KMS-11 (cell line): ENCODE measurements at regions not wholly inside any gene's neighbourhood (a gene's known extent, or its start where the extent isn't known, plus 50 kb on each side); places are given as distances from the start of the nearest gene placed in this dataset.

ENCODE experiments used
- H2AFZ ChIP-seq: fragments of 200-600 bp; sonication (generic); 2 replicates; pipeline ENCODE4 v1.6.1; 2016; ENCODE audit warnings: antibody characterized with exemption, mixed run types, low read depth
- H3K27ac ChIP-seq: fragments of 200-600 bp; sonication (generic); 2 replicates; pipeline ENCODE4 v1.6.1; 2016; ENCODE audit warnings: mild to moderate bottlenecking, mixed run types
- H3K27me3 ChIP-seq: fragments of 200-600 bp; sonication (generic); 2 replicates; pipeline ENCODE4 v1.6.1; 2017; ENCODE audit warnings: mild to moderate bottlenecking, low read depth, mixed run types, moderate library complexity; ENCODE audit not compliant: insufficient read depth
- H3K36me3 ChIP-seq: fragments of 200-600 bp; sonication (generic); 2 replicates; pipeline ENCODE4 v1.6.1; 2017; ENCODE audit warnings: mild to moderate bottlenecking, mixed run types; ENCODE audit not compliant: insufficient read depth
- H3K4me1 ChIP-seq: fragments of 200-600 bp; sonication (generic); 2 replicates; pipeline ENCODE4 v1.6.1; 2016; ENCODE audit warnings: mild to moderate bottlenecking, low read depth, mixed run types; ENCODE audit not compliant: poor library complexity, severe bottlenecking
- H3K4me2 ChIP-seq: fragments of 200-600 bp; sonication (generic); 2 replicates; pipeline ENCODE4 v1.7.0; 2016; ENCODE audit warnings: mild to moderate bottlenecking, mixed run types
- H3K4me3 ChIP-seq: fragments of 200-600 bp; sonication (generic); IDR thresholded peaks from 2 replicates; pipeline ENCODE4 v1.6.1; 2017; ENCODE audit warnings: low read depth, low read length, mixed read lengths; ENCODE audit not compliant: insufficient read depth
- H3K79me2 ChIP-seq: fragments of 200-600 bp; sonication (generic); 2 replicates; pipeline ENCODE4 v1.6.1; 2016; ENCODE audit warnings: low read depth, mixed run types; ENCODE audit not compliant: insufficient read depth
- H3K9ac ChIP-seq: fragments of 200-600 bp; sonication (generic); 2 replicates; pipeline ENCODE4 v1.6.1; 2016; ENCODE audit warnings: mild to moderate bottlenecking, mixed run types
- H4K20me1 ChIP-seq: fragments of 200-600 bp; sonication (generic); 2 replicates; pipeline ENCODE4 v1.6.1; 2016; ENCODE audit warnings: mild to moderate bottlenecking, mixed run types; ENCODE audit not compliant: insufficient read depth
- TF ChIP-seq, protein P1 (sequence below): fragments of 200-600 bp; sonication (generic); conservative IDR thresholded peaks from 2 replicates; pipeline ENCODE4 v1.6.1; 2017; ENCODE audit warnings: low read depth, mild to moderate bottlenecking, antibody characterized with exemption, low read length, moderate library complexity, mixed read lengths

DNA sequence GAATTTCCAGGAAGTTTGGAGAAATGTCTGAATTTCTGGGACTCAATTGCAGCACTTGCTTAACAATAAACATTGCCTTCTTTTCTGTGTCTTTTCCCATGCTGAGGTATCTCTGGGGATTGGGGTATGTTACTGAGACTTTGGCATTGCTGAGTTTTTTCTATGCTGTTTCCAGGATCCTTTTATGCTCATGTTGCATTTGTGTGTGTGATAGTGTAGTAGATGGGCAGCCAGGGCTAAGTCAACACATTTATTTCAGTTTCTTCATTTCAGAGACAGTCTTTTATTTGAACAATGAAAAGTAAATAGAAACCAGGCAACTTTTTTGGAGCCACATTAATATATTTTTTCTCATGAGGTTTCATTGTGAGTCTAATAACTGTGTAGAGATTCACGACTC is 1160.3 kb upstream of the TMEM132C start:
- H3K4me1 ChIP-seq = no peaks in the 10 kb centered on the region
- no peak overlapping the region for H3K9ac ChIP-seq
- H3K79me2 ChIP-seq = no peaks in the 10 kb centered on the region
- H2AFZ ChIP-seq = no peak overlapping the region
- TF ChIP-seq, protein P1, sequence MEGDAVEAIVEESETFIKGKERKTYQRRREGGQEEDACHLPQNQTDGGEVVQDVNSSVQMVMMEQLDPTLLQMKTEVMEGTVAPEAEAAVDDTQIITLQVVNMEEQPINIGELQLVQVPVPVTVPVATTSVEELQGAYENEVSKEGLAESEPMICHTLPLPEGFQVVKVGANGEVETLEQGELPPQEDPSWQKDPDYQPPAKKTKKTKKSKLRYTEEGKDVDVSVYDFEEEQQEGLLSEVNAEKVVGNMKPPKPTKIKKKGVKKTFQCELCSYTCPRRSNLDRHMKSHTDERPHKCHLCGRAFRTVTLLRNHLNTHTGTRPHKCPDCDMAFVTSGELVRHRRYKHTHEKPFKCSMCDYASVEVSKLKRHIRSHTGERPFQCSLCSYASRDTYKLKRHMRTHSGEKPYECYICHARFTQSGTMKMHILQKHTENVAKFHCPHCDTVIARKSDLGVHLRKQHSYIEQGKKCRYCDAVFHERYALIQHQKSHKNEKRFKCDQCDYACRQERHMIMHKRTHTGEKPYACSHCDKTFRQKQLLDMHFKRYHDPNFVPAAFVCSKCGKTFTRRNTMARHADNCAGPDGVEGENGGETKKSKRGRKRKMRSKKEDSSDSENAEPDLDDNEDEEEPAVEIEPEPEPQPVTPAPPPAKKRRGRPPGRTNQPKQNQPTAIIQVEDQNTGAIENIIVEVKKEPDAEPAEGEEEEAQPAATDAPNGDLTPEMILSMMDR = no peak
- no peak overlapping the region for H3K4me2 ChIP-seq
- H3K27ac ChIP-seq = no peak overlapping the region
- H3K4me3 ChIP-seq = no peak overlapping the region
- no peaks in the 10 kb centered on the region for H3K27me3 ChIP-seq
- no peaks in the 10 kb centered on the region for H3K36me3 ChIP-seq
- H4K20me1 ChIP-seq = no peaks in the 10 kb centered on the region

GRCh38 chr12:127107744-127108143 is 1159.2 kb upstream of the TMEM132C start:
- Histone ChIP-seq H3K4me1 (no peaks in the 10 kb centered on the region), H4K20me1 (no peaks in the 10 kb centered on the region), H3K9ac (no peak overlapping the region), H3K4me2 (no peak overlapping the region), H3K27me3 (no peaks in the 10 kb centered on the region), H3K79me2 (no peaks in the 10 kb centered on the region), H3K27ac (no peak overlapping the region), H3K36me3 (no peaks in the 10 kb centered on the region), H3K4me3 (no peak overlapping the region), H2AFZ (no peak overlapping the region)
- TF ChIP-seq, protein P1 = no peak

- Histone ChIP-seq H3K4me3 (no peak overlapping the region), H3K9ac (no peak overlapping the region), H4K20me1 (no peaks in the 10 kb centered on the region), H2AFZ (no peak overlapping the region), H3K4me1 (no peaks in the 10 kb centered on the region), H3K4me2 (no peak overlapping the region), H3K36me3 (no peaks in the 10 kb centered on the region), H3K27me3 (no peaks in the 10 kb centered on the region), H3K79me2 (no peaks in the 10 kb centered on the region), H3K27ac (no peak overlapping the region)
- TF ChIP-seq, protein P1 = peak; percentile 59
Measured at GRCh38 chr12:127108360-127109215, 1158.4 kb upstream of the TMEM132C start.

- no peaks in the 10 kb centered on the region for H3K27me3 ChIP-seq
- H3K4me2 ChIP-seq = no peak overlapping the region
- no peaks in the 10 kb centered on the region for H4K20me1 ChIP-seq
- H2AFZ ChIP-seq = no peak overlapping the region
- H3K79me2 ChIP-seq = no peaks in the 10 kb centered on the region
- H3K36me3 ChIP-seq = no peaks in the 10 kb centered on the region
- H3K4me3 ChIP-seq = no peak overlapping the region
- no peak overlapping the region for H3K9ac ChIP-seq
- H3K4me1 ChIP-seq = no peaks in the 10 kb centered on the region
- TF ChIP-seq, protein P1 = no peak
- H3K27ac ChIP-seq = no peak overlapping the region
Measured at GRCh38 chr12:127113945-127114344, 1153.0 kb upstream of the TMEM132C start.
